Breast epithelium (tissue), 4 donors: ENCODE measurements at regions not wholly inside any gene's neighbourhood (a gene's known extent, or its start where the extent isn't known, plus 50 kb on each side); places are given as distances from the start of the nearest gene placed in this dataset.
A peak's percentile ranks its signal among the peaks of the same experiment; 100 is the strongest.

Source experiments
- DNase-seq, 2 donors: peaks; one replicate each; pipeline ENCODE4 v3.0.0-alpha.2; 2019; ENCODE audit warnings: low spot score in 2 of 2
- H3K27ac ChIP-seq, 2 donors: fragments of 200-600 bp; sonication (generic) in 1 of 2; one replicate each; pipeline ENCODE4 v1.5.1; 2016 to 2019; ENCODE audit warnings: mild to moderate bottlenecking in 1 of 2
- H3K27me3 ChIP-seq, 2 donors: fragments of 200-600 bp; sonication (generic) in 1 of 2; one replicate each; pipeline versions ENCODE4 v1.5.1 to v1.6.0; 2017 to 2019; ENCODE audit warnings: control low read depth in 1 of 2, mild to moderate bottlenecking in 1 of 2
- H3K36me3 ChIP-seq: fragments of 200-600 bp; one replicate; pipeline ENCODE4 v1.5.1; 2019
- H3K4me1 ChIP-seq, 2 donors: fragments of 200-600 bp; sonication (generic); one replicate each; pipeline ENCODE4 v1.5.1; 2016 to 2019; ENCODE audit warnings: control low read depth in 1 of 2
- H3K4me3 ChIP-seq, 3 donors: fragments of 200-600 bp; sonication (generic); 1 replicate in 2 of 3; 2 replicates in 1 of 3; pipeline ENCODE4 v1.5.1; 2016 to 2019; ENCODE audit warnings: mild to moderate bottlenecking in 3 of 3, moderate library complexity in 2 of 3
- H3K9me3 ChIP-seq, 2 donors: fragments of 200-600 bp; sonication (generic) in 1 of 2; one replicate each; pipeline ENCODE4 v1.5.1; 2016 to 2019; ENCODE audit warnings: control low read depth in 1 of 2
- CTCF ChIP-seq, 3 donors: fragments of 450-650 bp; IDR thresholded peaks; one replicate each; pipeline ENCODE4 v1.5.1; 2016 to 2017; ENCODE audit warnings: antibody characterized with exemption in 3 of 3, mild to moderate bottlenecking in 3 of 3, moderate library complexity in 3 of 3
- POLR2A ChIP-seq: fragments of 450-650 bp; IDR thresholded peaks from one replicate; pipeline ENCODE4 v1.6.1; 2016; ENCODE audit warnings: antibody characterized with exemption, mild to moderate bottlenecking, moderate library complexity
- POLR2AphosphoS5 ChIP-seq, 3 donors: sonication (generic); formaldehyde crosslinking; IDR thresholded peaks; one replicate each; pipeline ENCODE4 v1.6.1; 2017; ENCODE audit warnings: antibody characterized with exemption in 3 of 3
- intact Hi-C: fragments of 100-400 bp; cut with DNase I; formaldehyde crosslinking; loops from one replicate; pipeline ENCODE4 v1.15.1; 2023; ENCODE audit warnings: low total_unique reads

DNA sequence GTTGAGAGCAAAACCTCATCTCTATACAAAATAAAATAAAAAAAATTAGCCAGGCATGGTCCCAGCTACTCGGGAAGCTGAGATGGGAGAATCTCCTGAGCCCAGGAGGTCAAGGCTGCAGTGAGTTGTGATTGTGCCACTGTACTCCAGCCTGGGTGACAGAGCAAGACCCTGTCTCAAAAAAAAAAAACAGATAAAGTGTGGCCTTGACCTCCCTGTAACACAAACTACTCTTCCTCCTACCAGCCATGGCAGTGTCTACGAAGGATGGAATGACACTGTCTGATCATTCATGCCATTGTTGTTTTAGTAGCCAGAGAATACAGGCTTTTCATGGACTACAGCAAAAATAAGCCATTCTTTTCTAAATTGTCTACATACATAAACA, 117.1 kb upstream of the IQSEC1 start:
- intact Hi-C loops = no loop called here
- DNase-seq = no peak
- no peaks in the 10 kb centered on the region for H3K4me1 ChIP-seq

GRCh38 chr3:13189639-13190377, 116.6 kb upstream of the IQSEC1 start:
- no peaks in the 10 kb centered on the region for H3K36me3 ChIP-seq
- no peaks in the 10 kb centered on the region for H3K4me1 ChIP-seq
- DNase-seq = peak in 1 of 2 donors; percentile 42
- no peaks in the 10 kb centered on the region for H3K27me3 ChIP-seq
- no peak for TF ChIP-seq POLR2AphosphoS5 (IDR thresholded peaks at IDR 0.05)
- TF ChIP-seq POLR2A = no peak
- TF ChIP-seq CTCF (IDR thresholded peaks at IDR 0.05) = no peak
- intact Hi-C loops = no loop called here
- H3K27ac ChIP-seq = no peak overlapping the region
- peaks cover 0 to 8% of the 10 kb centered on the region in 2 donors for H3K9me3 ChIP-seq
- H3K4me3 ChIP-seq = no peak overlapping the region

More for the DNA sequence above, 117.1 kb upstream of the IQSEC1 start:
- Histone ChIP-seq H3K27ac (no peak overlapping the region), H3K4me3 (no peak overlapping the region), H3K36me3 (no peaks in the 10 kb centered on the region), H3K27me3 (no peaks in the 10 kb centered on the region), H3K9me3 (peaks cover 0 to 8% of the 10 kb centered on the region in 2 donors)
- no peak for TF ChIP-seq POLR2A
- TF ChIP-seq CTCF (IDR thresholded peaks at IDR 0.05) = no peak
- TF ChIP-seq POLR2AphosphoS5 (IDR thresholded peaks at IDR 0.05) = no peak

- Histone ChIP-seq H3K4me3 (no peak overlapping the region), H3K9me3 (peaks cover 0 to 9% of the 10 kb centered on the region in 2 donors), H3K4me1 (no peaks in the 10 kb centered on the region), H3K27ac (no peak overlapping the region), H3K27me3 (no peaks in the 10 kb centered on the region), H3K36me3 (no peaks in the 10 kb centered on the region)
- peak in 1 of 2 donors; percentile 40 for DNase-seq
- TF ChIP-seq POLR2AphosphoS5 (IDR thresholded peaks at IDR 0.05) (no peak), CTCF (IDR thresholded peaks at IDR 0.05) (no peak), POLR2A (no peak)
- intact Hi-C loops = no loop called here
These were observed 115.7 kb upstream of the IQSEC1 start for GRCh38 chr3:13188975-13189374.

DNA sequence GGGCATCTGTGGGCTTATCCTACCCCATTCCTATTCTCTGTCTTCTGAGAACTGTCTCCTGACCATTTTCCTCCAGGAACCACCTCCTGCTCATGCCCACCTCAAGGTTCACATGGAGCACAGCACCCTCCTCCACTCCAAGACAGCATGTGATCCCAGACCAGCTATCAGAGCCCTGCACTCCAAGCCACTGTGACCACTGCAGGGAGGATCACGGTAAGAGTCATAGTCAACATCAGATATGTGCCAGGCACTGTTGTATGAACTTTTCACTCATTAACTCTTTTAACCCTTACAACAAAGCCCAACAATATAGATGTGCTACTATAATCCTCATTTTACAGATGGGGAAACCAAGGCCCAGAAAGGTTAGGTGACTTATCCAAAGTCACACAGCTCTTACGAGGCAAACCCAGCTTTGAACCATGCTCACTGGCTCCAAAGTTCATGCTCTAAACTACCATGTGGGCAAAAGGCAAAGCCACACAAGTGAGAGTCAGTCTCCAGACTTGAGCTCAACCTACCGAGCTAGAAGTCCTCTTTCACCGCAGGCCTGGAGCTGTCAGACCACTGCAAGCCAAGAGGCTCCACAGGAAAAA, 115.1 kb upstream of the IQSEC1 start:
- DNase-seq = no peak
- intact Hi-C loops = no loop called here
- Histone ChIP-seq H3K27ac (no peak overlapping the region), H3K27me3 (no peaks in the 10 kb centered on the region), H3K36me3 (no peaks in the 10 kb centered on the region), H3K9me3 (peaks cover 0 to 14% of the 10 kb centered on the region in 2 donors), H3K4me1 (no peaks in the 10 kb centered on the region), H3K4me3 (no peak overlapping the region)
- TF ChIP-seq POLR2A (no peak), CTCF (IDR thresholded peaks at IDR 0.05) (no peak), POLR2AphosphoS5 (IDR thresholded peaks at IDR 0.05) (no peak)

- Histone ChIP-seq H3K27me3 (no peaks in the 10 kb centered on the region), H3K4me1 (no peaks in the 10 kb centered on the region), H3K27ac (no peak overlapping the region), H3K36me3 (no peaks in the 10 kb centered on the region), H3K9me3 (peaks cover 0 to 14% of the 10 kb centered on the region in 2 donors), H3K4me3 (no peak overlapping the region)
- intact Hi-C loops = no loop called here
- no peak for DNase-seq
- TF ChIP-seq CTCF (IDR thresholded peaks at IDR 0.05) = no peak
- TF ChIP-seq POLR2AphosphoS5 (IDR thresholded peaks at IDR 0.05) = no peak
- TF ChIP-seq POLR2A = no peak
These were observed 114.4 kb upstream of the IQSEC1 start for GRCh38 chr3:13187593-13187992.
